NCI-H2196 treated with DMSO at 0.1 percent for 48 hours (cell line): ENCODE measurements at regions not wholly inside any gene's neighbourhood (a gene's known extent, or its start where the extent isn't known, plus 50 kb on each side); places are given as distances from the start of the nearest gene placed in this dataset.
A peak's percentile ranks its signal among the peaks of the same experiment; 100 is the strongest.
"Not testable (repeated sequence)": the region's sequence is repeated elsewhere in the genome, so short reads cannot be mapped to it uniquely, and the experiment has no call there.

ENCODE experiments used
- DNase-seq: peaks from one replicate; lab custom pipeline; 2025; ENCODE audit not compliant: unreplicated experiment; lab: John Stamatoyannopoulos, UW

GRCh38 chrX:81857192-81857591, 655.3 kb downstream of the SH3BGRL start:
- DNase-seq, result no peak

GRCh38 chrX:81866873-81867272, 665.0 kb downstream of the SH3BGRL start:
- DNase-seq, result no peak

GRCh38 chrX:81868979-81869378, 667.1 kb downstream of the SH3BGRL start:
- no peak for DNase-seq

- DNase-seq, result no peak
These were observed 672.9 kb downstream of the SH3BGRL start for GRCh38 chrX:81874807-81875206.

GRCh38 chrX:81875800-81876199, 673.9 kb downstream of the SH3BGRL start:
- DNase-seq, result no peak

- DNase-seq, result no peak
These were observed 674.5 kb downstream of the SH3BGRL start for GRCh38 chrX:81876437-81876836.

GRCh38 chrX:81890521-81890920, 688.6 kb downstream of the SH3BGRL start:
- DNase-seq, result no peak

- no peak for DNase-seq
These were observed 698.6 kb downstream of the SH3BGRL start for GRCh38 chrX:81900522-81900921.

GRCh38 chrX:81925812-81926211, 723.9 kb downstream of the SH3BGRL start:
- no peak for DNase-seq

GRCh38 chrX:81945911-81946310, 744.0 kb downstream of the SH3BGRL start:
- not testable (repeated sequence) for DNase-seq

GRCh38 chrX:81957318-81957717, 755.4 kb downstream of the SH3BGRL start:
- DNase-seq, result no peak

- DNase-seq, result peak; percentile 0
These were observed 756.1 kb downstream of the SH3BGRL start for GRCh38 chrX:81957900-81958545.

GRCh38 chrX:81959964-81960363, 758.1 kb downstream of the SH3BGRL start:
- no peak for DNase-seq

- DNase-seq, result not testable (repeated sequence)
These were observed 772.5 kb downstream of the SH3BGRL start for GRCh38 chrX:81974413-81974812.

- no peak for DNase-seq
These were observed 778.1 kb downstream of the SH3BGRL start for GRCh38 chrX:81979806-81980515.

GRCh38 chrX:81987217-81987616, 785.3 kb downstream of the SH3BGRL start:
- not testable (repeated sequence) for DNase-seq

- no peak for DNase-seq
These were observed 794.3 kb downstream of the SH3BGRL start for GRCh38 chrX:81996166-81996565.

- DNase-seq, result no peak
These were observed 827.8 kb downstream of the SH3BGRL start for GRCh38 chrX:82029571-82030218.

- no peak for DNase-seq
These were observed 829.3 kb downstream of the SH3BGRL start for GRCh38 chrX:82031250-82031649.

GRCh38 chrX:82038793-82039192, 836.9 kb downstream of the SH3BGRL start:
- no peak for DNase-seq

GRCh38 chrX:82041034-82041433, 839.1 kb downstream of the SH3BGRL start:
- no peak for DNase-seq

GRCh38 chrX:82058728-82059127, 856.8 kb downstream of the SH3BGRL start:
- DNase-seq, result no peak
